GM23248 (cell line): ENCODE measurements at regions not wholly inside any gene's neighbourhood (a gene's known extent, or its start where the extent isn't known, plus 50 kb on each side); places are given as distances from the start of the nearest gene placed in this dataset.

Experiments
- EZH2 ChIP-seq: fragments of 200-600 bp; sonication (generic); IDR thresholded peaks from 2 replicates; pipeline ENCODE4 v1.6.1; 2018; ENCODE audit warnings: antibody characterized with exemption, mild to moderate bottlenecking; ENCODE audit not compliant: insufficient read depth, poor library complexity, severe bottlenecking
- EZH2phosphoT487 ChIP-seq: fragments of 200-600 bp; sonication (generic); IDR thresholded peaks from 2 replicates; pipeline ENCODE4 v1.6.1; 2018; ENCODE audit warnings: antibody characterized with exemption, moderate library complexity, mild to moderate bottlenecking, low read depth; ENCODE audit not compliant: insufficient read depth

DNA sequence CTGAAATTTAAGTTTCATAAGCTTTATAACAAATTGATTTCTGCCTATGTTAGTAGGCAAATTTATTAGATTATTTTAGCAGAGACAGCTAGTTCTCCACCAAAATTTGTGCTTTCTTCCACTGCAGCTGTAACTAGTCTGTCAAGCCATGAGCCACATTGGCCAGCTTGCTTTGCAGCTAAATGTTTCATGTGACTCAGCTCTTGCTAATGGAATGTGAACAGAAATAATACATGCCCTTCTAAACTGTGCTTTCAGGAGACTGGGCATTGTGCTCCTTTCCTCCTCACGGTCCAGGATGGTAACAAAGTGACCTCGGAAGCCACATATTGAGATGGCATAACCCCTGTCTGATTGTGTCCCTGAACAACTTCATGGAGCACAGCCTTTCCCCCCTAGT lies 51.3 kb upstream of the KPNA4 start:
- TF ChIP-seq EZH2, result no peak
- no peak for TF ChIP-seq EZH2phosphoT487
